GM12878 (cell line): ENCODE measurements at regions not wholly inside any gene's neighbourhood (a gene's known extent, or its start where the extent isn't known, plus 50 kb on each side); places are given as distances from the start of the nearest gene placed in this dataset.

Experiments used
- ATAC-seq: fragments of 200-7000 bp; cut with Tn5 transposase; 3 replicates; pipeline ENCODE4 v1.9.1; 2020; ENCODE audit warnings: mild to moderate bottlenecking, moderate library complexity
- BruUV-seq: library from RNA; stranded (reverse); fragments of 400-500 nt; replicated peaks from 2 replicates; lab custom pipeline; 2021; lab: Mats Ljungman, UMichigan
- CTCF ChIA-PET: fragments of 300-600 bp; sonication (Branson Sonifier 250); formaldehyde crosslinking; extraction: SDS; loops from one replicate; lab custom pipeline; 2021; ENCODE audit warnings: inconsistent platforms; lab: Yijun Ruan, JAX
- POLR2A ChIA-PET: fragments of 350-600 bp; formaldehyde crosslinking; extraction: SDS; loops from one replicate; lab custom pipeline; 2021; ENCODE audit warnings: inconsistent platforms; lab: Charles Lee
- RAD21 ChIA-PET: fragments of 300-600 bp; sonication (Branson Sonifier 250); formaldehyde crosslinking; loops from one replicate; lab custom pipeline; 2023; ENCODE audit warnings: antibody characterized with exemption; ENCODE audit not compliant: unreplicated experiment; lab: Charles Lee
- SMC1A ChIA-PET: fragments of 300-600 bp; sonication (Branson Sonifier 250); formaldehyde crosslinking; loops from one replicate; lab custom pipeline; 2023; ENCODE audit not compliant: unreplicated experiment, uncharacterized antibody; lab: Charles Lee
- DNase-seq: peaks from one replicate; pipeline ENCODE4 v3.0.0-alpha.2; 2011; ENCODE audit warnings: low read depth, low spot score
- FAIRE-seq: peaks from 3 replicates; lab custom pipeline; 2011; peaks lifted over from hg19 to GRCh38; lab: Jason Lieb, UNC
- H2AFZ ChIP-seq: 2 replicates; pipeline ENCODE4 v1.6.0; 2011; ENCODE audit warnings: low read depth, low read length, control low read depth; ENCODE audit not compliant: control insufficient read depth
- H3K27ac ChIP-seq: 2 replicates; pipeline ENCODE4 v1.5.1; 2011; ENCODE audit warnings: control low read depth; ENCODE audit not compliant: control insufficient read depth, insufficient read depth
- H3K27me3 ChIP-seq, 2 experiments: replicated peaks in 1 of 2; 2 replicates each; pipeline versions ENCODE4 v1.6.0 to v1.6.1; 2011; ENCODE audit warnings: low read length in 1 of 2; ENCODE audit not compliant: control insufficient read depth in 2 of 2, insufficient read depth in 2 of 2
- H3K36me3 ChIP-seq, 2 experiments: 2 replicates each; pipeline ENCODE4 v1.5.1; 2011; ENCODE audit warnings: low read length in 1 of 2; ENCODE audit not compliant: control insufficient read depth in 2 of 2, insufficient read depth in 2 of 2
- H3K4me1 ChIP-seq: 2 replicates; pipeline ENCODE4 v1.6.1; 2011; ENCODE audit warnings: mild to moderate bottlenecking, low read length, moderate library complexity, mixed read lengths; ENCODE audit not compliant: control insufficient read depth, insufficient read depth
- H3K4me2 ChIP-seq: 2 replicates; pipeline ENCODE4 v1.6.0; 2011; ENCODE audit warnings: control low read depth; ENCODE audit not compliant: control insufficient read depth, insufficient read depth
- H3K4me3 ChIP-seq: fragments of 200-600 bp; sonication (generic); 2 replicates; pipeline ENCODE4 v1.5.1; 2016
- H3K79me2 ChIP-seq: 2 replicates; pipeline ENCODE4 v1.6.0; 2011; ENCODE audit warnings: low read length; ENCODE audit not compliant: control insufficient read depth, insufficient read depth
- H3K9ac ChIP-seq: 2 replicates; pipeline ENCODE4 v1.8.0; 2011; ENCODE audit warnings: low read length, control low read depth, mixed read lengths; ENCODE audit not compliant: control insufficient read depth, insufficient read depth
- H3K9me3 ChIP-seq: replicated peaks from 3 replicates; pipeline ENCODE4 v1.5.1; 2011; ENCODE audit warnings: mild to moderate bottlenecking, low read length; ENCODE audit not compliant: control insufficient read depth, insufficient read depth
- H4K20me1 ChIP-seq: 2 replicates; pipeline ENCODE4 v1.6.0; 2011; ENCODE audit not compliant: control insufficient read depth, insufficient read depth
- ASH2L ChIP-seq: fragments of 300-600, 200-600 bp; sonication (generic); IDR thresholded peaks from 2 replicates; pipeline ENCODE4 v1.6.1; 2017; ENCODE audit warnings: low read depth, mild to moderate bottlenecking, borderline replicate concordance
- BHLHE40 ChIP-seq, 2 experiments: fragments of 450-650 bp in 1 of 2; IDR thresholded peaks; 2 replicates each; pipeline ENCODE4 v1.6.1; 2011 to 2017; ENCODE audit warnings: low read depth in 2 of 2, borderline replicate concordance in 1 of 2, improper control_type of control experiment in 1 of 2, low read length in 1 of 2, mild to moderate bottlenecking in 1 of 2
- CEBPB ChIP-seq, 2 experiments: fragments of 150-350 bp in 1 of 2; IDR thresholded peaks; 2 replicates each; pipeline ENCODE4 v1.6.1; 2012 to 2014; ENCODE audit warnings: low read depth in 2 of 2, low read length in 2 of 2, borderline replicate concordance in 1 of 2, inconsistent platforms in 1 of 2
- ETV6 ChIP-seq, 2 experiments: fragments of 450-650 bp in 1 of 2; IDR thresholded peaks in 1 of 2; conservative IDR thresholded peaks in 1 of 2; 2 replicates each; pipeline ENCODE4 v1.6.1; 2014; ENCODE audit warnings: antibody characterized with exemption in 1 of 2, borderline replicate concordance in 1 of 2, low read depth in 1 of 2, mild to moderate bottlenecking in 1 of 2, moderate library complexity in 1 of 2
- FOXK2 ChIP-seq: fragments of 450-650 bp; IDR thresholded peaks from 2 replicates; pipeline ENCODE4 v1.6.1; 2017; ENCODE audit warnings: mild to moderate bottlenecking, moderate library complexity
- KAT2A ChIP-seq: conservative IDR thresholded peaks from 2 replicates; pipeline ENCODE4 v1.6.1; 2011; ENCODE audit warnings: low read depth, low read length; ENCODE audit not compliant: control insufficient read depth
- MEF2A ChIP-seq: IDR thresholded peaks from 2 replicates; pipeline ENCODE4 v1.6.1; 2011; ENCODE audit warnings: low read depth, mild to moderate bottlenecking, low read length, moderate library complexity; ENCODE audit not compliant: insufficient read depth
- NR2C1 ChIP-seq: fragments of 450-650 bp; IDR thresholded peaks from 2 replicates; pipeline ENCODE4 v1.6.1; 2017; ENCODE audit warnings: antibody characterized with exemption, mild to moderate bottlenecking, moderate library complexity
- NR2C2 ChIP-seq: IDR thresholded peaks from 2 replicates; pipeline ENCODE4 v1.6.1; 2011; ENCODE audit warnings: borderline replicate concordance, low read depth; ENCODE audit not compliant: control insufficient read depth, insufficient read length
- PAX8 ChIP-seq: fragments of 450-650 bp; IDR thresholded peaks from 2 replicates; pipeline ENCODE4 v1.6.1; 2017; ENCODE audit warnings: mild to moderate bottlenecking, moderate library complexity
- TBL1XR1 ChIP-seq: IDR thresholded peaks from 2 replicates; pipeline ENCODE4 v1.6.1; 2012; ENCODE audit warnings: low read depth, low read length, improper control_type of control experiment
- WGBS: methylation state at CpG from one replicate; pipeline ENCODE4 v1.1.6; 2016; ENCODE audit warnings: low lambda C conversion rate; ENCODE audit not compliant: insufficient replicate concordance, insufficient coverage; ENCODE audit errors: missing lambda C conversion rate; 5-methylcytosine and 5-hydroxymethylcytosine counted together
- in situ Hi-C: fragments of 300-500 bp; cut with MboI; formaldehyde crosslinking; loops from 9 replicates; pipeline ENCODE4 v1.14.3; 2018; ENCODE audit warnings: mixed read lengths
- intact Hi-C: fragments of 100-400 bp; cut with micrococcal nuclease; formaldehyde crosslinking; loops from one replicate; pipeline ENCODE4 v1.14.2; 2022; ENCODE audit not compliant: unreplicated experiment
- TF ChIP-seq, protein P1 (sequence below): fragments of 450-650 bp; IDR thresholded peaks from 2 replicates; pipeline ENCODE4 v1.6.1; 2018; ENCODE audit warnings: mild to moderate bottlenecking, low read depth, moderate library complexity; ENCODE audit not compliant: partially characterized antibody
- TF ChIP-seq, protein P2 (sequence below): fragments of 450-650 bp; IDR thresholded peaks from 2 replicates; pipeline ENCODE4 v1.6.1; 2017; ENCODE audit warnings: antibody characterized with exemption, mild to moderate bottlenecking, moderate library complexity
- TF ChIP-seq, protein P3 (sequence below): IDR thresholded peaks from 2 replicates; pipeline ENCODE4 v1.6.1; 2012; ENCODE audit warnings: low read depth, low read length, improper control_type of control experiment
- TF ChIP-seq, protein P4 (sequence below): fragments of 450-650 bp; IDR thresholded peaks from 2 replicates; pipeline ENCODE4 v1.6.1; 2014; ENCODE audit warnings: mild to moderate bottlenecking

DNA sequence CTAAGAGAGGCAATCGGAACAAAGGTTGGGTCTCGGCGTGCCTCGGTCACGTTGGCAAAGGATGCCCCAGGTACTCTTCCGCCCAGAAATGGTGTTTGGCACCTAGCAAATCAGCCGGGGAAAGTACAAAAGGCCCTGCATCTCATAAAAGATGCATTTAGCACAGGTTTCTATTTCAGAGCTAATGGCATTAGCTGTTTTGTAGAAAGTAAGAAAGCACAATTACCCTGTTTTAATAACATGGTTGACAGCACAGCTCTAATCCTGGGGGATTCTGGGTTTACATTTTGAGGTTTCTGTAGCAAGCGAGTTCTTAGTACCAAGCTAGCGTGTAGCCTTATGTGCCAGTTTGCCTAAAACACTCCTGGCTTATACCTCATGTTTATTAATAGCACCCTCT lies 178.5 kb downstream of the PRDM2 start:
- no TSS peak for BruUV-seq
- ChIA-PET SMC1A (no interaction called here), POLR2A (no interaction called here), RAD21 (no interaction called here), CTCF (no interaction called here)
- Histone ChIP-seq H3K27me3 (no peaks in the 10 kb centered on the region), H3K4me3 (no peak overlapping the region), H2AFZ (no peak overlapping the region), H3K9me3 (no peaks in the 10 kb centered on the region), H3K27ac (no peak overlapping the region), H4K20me1 (no peaks in the 10 kb centered on the region), H3K4me2 (no peak overlapping the region), H3K36me3 (no peaks in the 10 kb centered on the region), H3K4me1 (no peaks in the 10 kb centered on the region), H3K79me2 (no peaks in the 10 kb centered on the region), H3K9ac (no peak overlapping the region)
- in situ Hi-C loops = no loop called here
- TF ChIP-seq TBL1XR1 (no peak), ASH2L (no peak), FOXK2 (no peak), CEBPB (IDR thresholded peaks at IDR 0.05; ENCODE audit: borderline replicate concordance in 1 of 2, low read depth in 2 of 2, low read length in 2 of 2) (no peak), NR2C1 (no peak), PAX8 (no peak), NR2C2 (no peak), BHLHE40 (IDR thresholded peaks at IDR 0.05; ENCODE audit: borderline replicate concordance in 1 of 2, low read depth in 2 of 2, low read length in 1 of 2) (no peak), MEF2A (no peak), ETV6 (conservative IDR thresholded peaks at IDR 0.05 in 1 of 2, IDR thresholded peaks at IDR 0.05 in 1 of 2; ENCODE audit: borderline replicate concordance in 1 of 2, low read depth in 1 of 2) (no peak), KAT2A (no peak)
- TF ChIP-seq, protein P1, sequence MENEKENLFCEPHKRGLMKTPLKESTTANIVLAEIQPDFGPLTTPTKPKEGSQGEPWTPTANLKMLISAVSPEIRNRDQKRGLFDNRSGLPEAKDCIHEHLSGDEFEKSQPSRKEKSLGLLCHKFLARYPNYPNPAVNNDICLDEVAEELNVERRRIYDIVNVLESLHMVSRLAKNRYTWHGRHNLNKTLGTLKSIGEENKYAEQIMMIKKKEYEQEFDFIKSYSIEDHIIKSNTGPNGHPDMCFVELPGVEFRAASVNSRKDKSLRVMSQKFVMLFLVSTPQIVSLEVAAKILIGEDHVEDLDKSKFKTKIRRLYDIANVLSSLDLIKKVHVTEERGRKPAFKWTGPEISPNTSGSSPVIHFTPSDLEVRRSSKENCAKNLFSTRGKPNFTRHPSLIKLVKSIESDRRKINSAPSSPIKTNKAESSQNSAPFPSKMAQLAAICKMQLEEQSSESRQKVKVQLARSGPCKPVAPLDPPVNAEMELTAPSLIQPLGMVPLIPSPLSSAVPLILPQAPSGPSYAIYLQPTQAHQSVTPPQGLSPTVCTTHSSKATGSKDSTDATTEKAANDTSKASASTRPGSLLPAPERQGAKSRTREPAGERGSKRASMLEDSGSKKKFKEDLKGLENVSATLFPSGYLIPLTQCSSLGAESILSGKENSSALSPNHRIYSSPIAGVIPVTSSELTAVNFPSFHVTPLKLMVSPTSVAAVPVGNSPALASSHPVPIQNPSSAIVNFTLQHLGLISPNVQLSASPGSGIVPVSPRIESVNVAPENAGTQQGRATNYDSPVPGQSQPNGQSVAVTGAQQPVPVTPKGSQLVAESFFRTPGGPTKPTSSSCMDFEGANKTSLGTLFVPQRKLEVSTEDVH = no peak
- TF ChIP-seq, protein P2, sequence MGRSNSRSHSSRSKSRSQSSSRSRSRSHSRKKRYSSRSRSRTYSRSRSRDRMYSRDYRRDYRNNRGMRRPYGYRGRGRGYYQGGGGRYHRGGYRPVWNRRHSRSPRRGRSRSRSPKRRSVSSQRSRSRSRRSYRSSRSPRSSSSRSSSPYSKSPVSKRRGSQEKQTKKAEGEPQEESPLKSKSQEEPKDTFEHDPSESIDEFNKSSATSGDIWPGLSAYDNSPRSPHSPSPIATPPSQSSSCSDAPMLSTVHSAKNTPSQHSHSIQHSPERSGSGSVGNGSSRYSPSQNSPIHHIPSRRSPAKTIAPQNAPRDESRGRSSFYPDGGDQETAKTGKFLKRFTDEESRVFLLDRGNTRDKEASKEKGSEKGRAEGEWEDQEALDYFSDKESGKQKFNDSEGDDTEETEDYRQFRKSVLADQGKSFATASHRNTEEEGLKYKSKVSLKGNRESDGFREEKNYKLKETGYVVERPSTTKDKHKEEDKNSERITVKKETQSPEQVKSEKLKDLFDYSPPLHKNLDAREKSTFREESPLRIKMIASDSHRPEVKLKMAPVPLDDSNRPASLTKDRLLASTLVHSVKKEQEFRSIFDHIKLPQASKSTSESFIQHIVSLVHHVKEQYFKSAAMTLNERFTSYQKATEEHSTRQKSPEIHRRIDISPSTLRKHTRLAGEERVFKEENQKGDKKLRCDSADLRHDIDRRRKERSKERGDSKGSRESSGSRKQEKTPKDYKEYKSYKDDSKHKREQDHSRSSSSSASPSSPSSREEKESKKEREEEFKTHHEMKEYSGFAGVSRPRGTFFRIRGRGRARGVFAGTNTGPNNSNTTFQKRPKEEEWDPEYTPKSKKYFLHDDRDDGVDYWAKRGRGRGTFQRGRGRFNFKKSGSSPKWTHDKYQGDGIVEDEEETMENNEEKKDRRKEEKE = no peak
- TF ChIP-seq, protein P3, sequence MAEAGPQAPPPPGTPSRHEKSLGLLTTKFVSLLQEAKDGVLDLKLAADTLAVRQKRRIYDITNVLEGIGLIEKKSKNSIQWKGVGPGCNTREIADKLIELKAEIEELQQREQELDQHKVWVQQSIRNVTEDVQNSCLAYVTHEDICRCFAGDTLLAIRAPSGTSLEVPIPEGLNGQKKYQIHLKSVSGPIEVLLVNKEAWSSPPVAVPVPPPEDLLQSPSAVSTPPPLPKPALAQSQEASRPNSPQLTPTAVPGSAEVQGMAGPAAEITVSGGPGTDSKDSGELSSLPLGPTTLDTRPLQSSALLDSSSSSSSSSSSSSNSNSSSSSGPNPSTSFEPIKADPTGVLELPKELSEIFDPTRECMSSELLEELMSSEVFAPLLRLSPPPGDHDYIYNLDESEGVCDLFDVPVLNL = no peak
- TF ChIP-seq, protein P4, sequence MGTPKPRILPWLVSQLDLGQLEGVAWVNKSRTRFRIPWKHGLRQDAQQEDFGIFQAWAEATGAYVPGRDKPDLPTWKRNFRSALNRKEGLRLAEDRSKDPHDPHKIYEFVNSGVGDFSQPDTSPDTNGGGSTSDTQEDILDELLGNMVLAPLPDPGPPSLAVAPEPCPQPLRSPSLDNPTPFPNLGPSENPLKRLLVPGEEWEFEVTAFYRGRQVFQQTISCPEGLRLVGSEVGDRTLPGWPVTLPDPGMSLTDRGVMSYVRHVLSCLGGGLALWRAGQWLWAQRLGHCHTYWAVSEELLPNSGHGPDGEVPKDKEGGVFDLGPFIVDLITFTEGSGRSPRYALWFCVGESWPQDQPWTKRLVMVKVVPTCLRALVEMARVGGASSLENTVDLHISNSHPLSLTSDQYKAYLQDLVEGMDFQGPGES = no peak
- no peak for FAIRE-seq
- no peak for DNase-seq
- 44% methylated on average over 9 of the region's 9 CpGs for WGBS
- no peak for ATAC-seq
- intact Hi-C loops = no loop called here
